ENCODE measurements at regions not wholly inside any gene's neighbourhood (a gene's known extent, or its start where the extent isn't known, plus 50 kb on each side); places are given as distances from the start of the nearest gene placed in this dataset.
A peak's percentile ranks its signal among the peaks of the same experiment; 100 is the strongest.

- intact Hi-C loops (cut with DNase I; ENCODE audit: low total_unique reads) (no loop called here), in situ Hi-C loops (cut with MboI; ENCODE audit: low sequenced_read_pairs in 4 of 4) (no loop called here)
- ATAC-seq (no peak), DNase-seq (no peak)
- no peaks in the 10 kb centered on the region for H3K9me3 ChIP-seq
- no peak overlapping the region for H3K27ac ChIP-seq
- TF ChIP-seq CTCF (IDR thresholded peaks at IDR 0.05 in 4 of 5, conservative IDR thresholded peaks at IDR 0.05 in 1 of 5) (no peak), POLR2A (IDR thresholded peaks at IDR 0.05) (no peak)
- no peaks in the 10 kb centered on the region for H3K27me3 ChIP-seq
- H3K4me1 ChIP-seq: peaks cover 33 to 49% of the 10 kb centered on the region in 2 donors
- H3K4me3 ChIP-seq: no peak overlapping the region
- H3K36me3 ChIP-seq: no peaks in the 10 kb centered on the region
Observed at GRCh38 chr5:135213466-135214239, 179.6 kb upstream of the PITX1 start.

- in situ Hi-C loops (cut with MboI; ENCODE audit: low sequenced_read_pairs in 4 of 4): no loop called here
Observed at GRCh38 chr5:135213027-135213386, 179.0 kb upstream of the PITX1 start.

DNA sequence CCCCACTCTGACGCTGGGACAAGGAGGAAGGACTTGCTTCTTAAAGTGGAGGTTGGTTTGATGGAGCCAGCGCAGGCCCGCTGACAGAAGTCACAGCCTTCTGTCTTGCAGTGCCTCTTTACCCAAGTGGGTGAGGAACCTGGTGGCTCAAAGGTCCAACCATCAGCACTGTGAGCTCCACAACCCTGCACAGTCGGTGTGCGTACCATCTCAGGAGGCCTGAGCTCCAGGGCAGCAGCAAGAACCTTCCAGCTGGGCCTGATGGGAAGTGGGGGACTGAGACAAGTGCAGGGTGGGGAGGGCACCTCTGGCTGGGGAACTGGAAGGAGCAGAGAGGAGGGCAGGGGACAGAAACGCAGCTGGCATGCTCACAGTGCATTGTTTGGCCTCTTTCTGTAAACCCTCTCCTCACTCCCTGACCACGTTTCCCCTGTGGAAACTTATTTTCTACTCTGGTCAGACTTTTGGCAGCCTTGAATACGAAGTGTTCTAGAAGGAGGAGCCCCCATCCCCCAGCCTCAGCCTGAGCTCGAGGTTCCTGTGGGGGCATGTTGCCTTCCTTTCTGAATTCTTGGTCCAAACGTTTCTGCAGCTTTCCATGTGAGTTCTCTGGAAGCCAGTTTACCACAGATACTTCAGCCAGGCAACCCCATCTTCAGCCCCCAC, 178.5 kb upstream of the PITX1 start:
- Histone ChIP-seq H3K4me1 (peaks cover 32 to 49% of the 10 kb centered on the region in 2 donors), H3K9me3 (no peaks in the 10 kb centered on the region), H3K27me3 (no peaks in the 10 kb centered on the region), H3K27ac (no peak overlapping the region), H3K4me3 (no peak overlapping the region), H3K36me3 (no peaks in the 10 kb centered on the region)
- DNase-seq (no peak), ATAC-seq (no peak)
- TF ChIP-seq POLR2A (IDR thresholded peaks at IDR 0.05) (no peak), CTCF (IDR thresholded peaks at IDR 0.05 in 4 of 5, conservative IDR thresholded peaks at IDR 0.05 in 1 of 5) (no peak)
- intact Hi-C loops (cut with DNase I; ENCODE audit: low total_unique reads): no loop called here
- in situ Hi-C loops (cut with MboI; ENCODE audit: low sequenced_read_pairs in 4 of 4): no loop called here

More at GRCh38 chr5:135213027-135213386, 179.0 kb upstream of the PITX1 start:
- ATAC-seq (no peak), DNase-seq (no peak)
- Histone ChIP-seq H3K4me1 (peaks cover 33 to 49% of the 10 kb centered on the region in 2 donors), H3K9me3 (no peaks in the 10 kb centered on the region), H3K36me3 (no peaks in the 10 kb centered on the region), H3K27me3 (no peaks in the 10 kb centered on the region), H3K4me3 (no peak overlapping the region), H3K27ac (no peak overlapping the region)
- no peak for TF ChIP-seq POLR2A (IDR thresholded peaks at IDR 0.05)
- no peak for TF ChIP-seq CTCF (IDR thresholded peaks at IDR 0.05 in 4 of 5, conservative IDR thresholded peaks at IDR 0.05 in 1 of 5)
- intact Hi-C loops (cut with DNase I; ENCODE audit: low total_unique reads): no loop called here

- Histone ChIP-seq H3K4me1 (peaks cover 28 to 44% of the 10 kb centered on the region in 2 donors), H3K36me3 (no peaks in the 10 kb centered on the region), H3K27ac (peak overlapping the region in 2 of 4 donors; percentile 58 to 64), H3K9me3 (no peaks in the 10 kb centered on the region), H3K27me3 (no peaks in the 10 kb centered on the region), H3K4me3 (no peak overlapping the region)
- ATAC-seq (no peak), DNase-seq (no peak)
- no peak for TF ChIP-seq CTCF (IDR thresholded peaks at IDR 0.05 in 4 of 5, conservative IDR thresholded peaks at IDR 0.05 in 1 of 5)
- no peak for TF ChIP-seq POLR2A (IDR thresholded peaks at IDR 0.05)
- in situ Hi-C loops (cut with MboI; ENCODE audit: low sequenced_read_pairs in 4 of 4): no loop called here
- intact Hi-C loops (cut with DNase I; ENCODE audit: low total_unique reads): no loop called here
Observed at GRCh38 chr5:135211791-135212190, 177.8 kb upstream of the PITX1 start.
